IPS DF 6.9 (cell line): ENCODE measurements at regions not wholly inside any gene's neighbourhood (a gene's known extent, or its start where the extent isn't known, plus 50 kb on each side); places are given as distances from the start of the nearest gene placed in this dataset.

Source experiments
- DNase-seq: peaks from one replicate; pipeline ENCODE4 v3.0.0-alpha.2; 2013; ENCODE audit warnings: low read depth, low spot score
- H3K27ac ChIP-seq: one replicate; pipeline ENCODE4 v1.5.1; 2013; ENCODE audit warnings: low read length, control low read depth
- H3K27me3 ChIP-seq: 2 replicates; pipeline ENCODE4 v1.6.1; 2013; ENCODE audit warnings: mild to moderate bottlenecking, low read length; ENCODE audit not compliant: control insufficient read depth, insufficient read depth
- H3K36me3 ChIP-seq: 2 replicates; pipeline ENCODE4 v1.6.1; 2013; ENCODE audit warnings: low read length; ENCODE audit not compliant: control insufficient read depth, insufficient read depth
- H3K4me1 ChIP-seq: 2 replicates; pipeline ENCODE4 v1.6.1; 2013; ENCODE audit warnings: low read length; ENCODE audit not compliant: control insufficient read depth, insufficient read depth
- H3K4me3 ChIP-seq: 2 replicates; pipeline ENCODE4 v1.5.1; 2013; ENCODE audit warnings: mild to moderate bottlenecking, low read length
- H3K9me3 ChIP-seq: 2 replicates; pipeline ENCODE4 v1.6.1; 2013; ENCODE audit warnings: low read length, inconsistent platforms; ENCODE audit not compliant: control insufficient read depth, insufficient read depth
- WGBS: extraction: QIAGEN DNeasy Blood & Tissue Kit; methylation state at CpG from one replicate; pipeline ENCODE4 v1.1.7; 2013; ENCODE audit warnings: mixed read lengths, missing lambda C conversion rate; ENCODE audit not compliant: insufficient read length, insufficient coverage; 5-methylcytosine and 5-hydroxymethylcytosine counted together

- no CpG with 5 or more reads among the region's 1 CpG for WGBS
- H3K4me3 ChIP-seq: no peak overlapping the region
Observed at GRCh38 chr4:11132478-11132877, 296.2 kb downstream of the HS3ST1 start.

DNA sequence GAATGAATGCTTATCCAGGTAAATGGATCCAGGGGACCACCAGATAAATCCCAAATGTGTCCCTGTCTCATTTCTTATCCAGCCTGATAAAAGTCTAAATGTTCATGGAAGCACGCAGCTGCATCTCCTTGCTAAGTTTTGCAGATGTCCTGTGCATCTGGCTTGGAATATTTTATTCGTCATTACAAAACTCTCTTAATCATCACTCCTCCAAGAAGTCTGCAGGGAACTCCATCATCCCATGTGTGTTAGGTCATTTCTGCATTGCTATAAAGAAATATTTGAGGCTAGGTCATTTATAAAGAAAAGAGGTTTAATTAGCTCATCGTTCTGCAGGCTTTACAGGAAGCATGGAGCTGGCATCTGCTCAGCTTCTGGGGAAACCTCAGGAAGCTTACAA, 297.2 kb downstream of the HS3ST1 start:
- no peaks in the 10 kb centered on the region for H3K36me3 ChIP-seq
- H3K27ac ChIP-seq: no peak overlapping the region
- H3K27me3 ChIP-seq: no peaks in the 10 kb centered on the region
- no peaks in the 10 kb centered on the region for H3K4me1 ChIP-seq
- no peaks in the 10 kb centered on the region for H3K9me3 ChIP-seq
- DNase-seq: no peak
- no CpG with 5 or more reads among the region's 3 CpGs for WGBS
- H3K4me3 ChIP-seq: no peak overlapping the region

More at GRCh38 chr4:11132478-11132877, 296.2 kb downstream of the HS3ST1 start:
- no peak for DNase-seq
- no peak overlapping the region for H3K27ac ChIP-seq
- no peaks in the 10 kb centered on the region for H3K9me3 ChIP-seq
- H3K36me3 ChIP-seq: no peaks in the 10 kb centered on the region
- no peaks in the 10 kb centered on the region for H3K4me1 ChIP-seq
- H3K27me3 ChIP-seq: no peaks in the 10 kb centered on the region

- WGBS: no CpG with 5 or more reads among the region's 4 CpGs
- Histone ChIP-seq H3K4me3 (no peak overlapping the region), H3K9me3 (no peaks in the 10 kb centered on the region), H3K36me3 (no peaks in the 10 kb centered on the region), H3K27me3 (no peaks in the 10 kb centered on the region), H3K4me1 (no peaks in the 10 kb centered on the region), H3K27ac (no peak overlapping the region)
- no peak for DNase-seq
Observed at GRCh38 chr4:11130195-11130970, 298.3 kb downstream of the HS3ST1 start.

GRCh38 chr4:11120435-11120834, 308.3 kb downstream of the HS3ST1 start:
- WGBS: no CpG with 5 or more reads among the region's 2 CpGs
- peaks cover 2% of the 10 kb centered on the region; the same call in 1 of the 2 replicates for H3K4me1 ChIP-seq
- no peak overlapping the region for H3K4me3 ChIP-seq
- DNase-seq: no peak
- H3K27me3 ChIP-seq: no peaks in the 10 kb centered on the region
- H3K9me3 ChIP-seq: no peaks in the 10 kb centered on the region
- no peaks in the 10 kb centered on the region for H3K36me3 ChIP-seq
- no peak overlapping the region for H3K27ac ChIP-seq

DNA sequence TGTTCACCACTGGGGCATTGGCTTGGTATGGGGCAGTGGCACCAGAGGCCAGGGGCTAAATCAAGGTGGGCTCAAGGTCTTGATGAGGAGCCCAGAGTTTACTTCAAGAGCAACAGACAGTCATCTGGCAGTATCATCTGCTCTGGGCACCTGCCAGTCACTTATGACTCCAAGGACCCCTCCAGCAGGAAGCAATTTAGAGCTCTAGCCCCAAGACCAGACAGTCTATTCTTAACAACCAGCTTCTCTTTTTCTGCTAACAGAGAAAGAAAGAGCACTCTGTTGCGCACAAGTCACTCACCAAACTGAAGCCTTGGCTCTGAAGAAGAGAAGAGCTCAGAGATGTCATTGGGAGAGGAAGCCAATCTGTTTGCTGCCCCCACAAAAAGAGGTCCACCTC, 309.2 kb downstream of the HS3ST1 start:
- WGBS: no CpG with 5 or more reads among the region's 1 CpG
- H3K9me3 ChIP-seq: no peaks in the 10 kb centered on the region
- H3K27ac ChIP-seq: no peak overlapping the region
- H3K4me1 ChIP-seq: peaks cover 2% of the 10 kb centered on the region; the same call in 1 of the 2 replicates
- H3K36me3 ChIP-seq: no peaks in the 10 kb centered on the region
- no peak overlapping the region for H3K4me3 ChIP-seq
- no peaks in the 10 kb centered on the region for H3K27me3 ChIP-seq
- DNase-seq: no peak

DNA sequence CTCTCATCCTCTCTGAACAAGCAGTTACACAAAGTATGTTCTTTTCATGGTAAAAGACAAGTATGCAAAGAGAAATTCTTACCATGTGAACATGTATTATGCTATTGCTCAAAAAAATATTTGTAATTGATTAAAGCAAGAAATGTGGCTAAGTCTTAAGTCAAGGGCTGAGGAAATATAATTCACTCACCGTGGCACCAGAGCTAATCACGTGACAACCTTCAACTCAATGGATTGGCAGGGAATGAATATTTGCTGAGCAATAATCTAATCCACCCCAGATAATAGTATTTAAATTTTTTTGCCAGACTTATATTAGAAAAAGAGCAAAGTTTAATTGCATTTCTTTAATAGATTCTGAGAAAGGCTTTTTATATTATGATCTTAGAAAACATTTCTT, 310.2 kb downstream of the HS3ST1 start:
- Histone ChIP-seq H3K27me3 (no peaks in the 10 kb centered on the region), H3K27ac (no peak overlapping the region), H3K4me1 (peaks cover 2% of the 10 kb centered on the region; the same call in 1 of the 2 replicates), H3K9me3 (no peaks in the 10 kb centered on the region), H3K4me3 (no peak overlapping the region), H3K36me3 (no peaks in the 10 kb centered on the region)
- no CpG with 5 or more reads among the region's 2 CpGs for WGBS
- no peak for DNase-seq

DNA sequence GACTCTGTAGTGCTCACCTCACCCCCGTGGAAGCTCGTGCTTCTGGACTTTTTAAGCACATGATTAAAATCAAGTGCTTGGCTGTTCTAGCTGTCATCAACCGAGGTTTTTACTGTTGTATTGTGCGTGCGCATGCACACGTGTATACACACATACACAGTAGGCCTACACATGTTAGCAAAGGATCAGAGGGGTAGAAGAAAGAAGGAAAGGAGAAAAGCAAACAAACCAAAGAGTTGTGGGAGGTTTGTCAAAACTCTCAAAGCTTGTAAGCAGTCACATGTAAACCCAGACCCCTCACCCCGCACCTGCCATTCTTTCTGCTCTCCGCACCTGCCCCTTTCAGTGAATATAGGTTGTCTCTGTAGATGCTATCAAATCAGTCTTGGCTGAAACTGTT, 311.8 kb downstream of the HS3ST1 start:
- no peak overlapping the region for H3K4me3 ChIP-seq
- H3K36me3 ChIP-seq: no peaks in the 10 kb centered on the region
- DNase-seq: no peak
- H3K27ac ChIP-seq: no peak overlapping the region
- H3K4me1 ChIP-seq: peaks cover 2% of the 10 kb centered on the region; the same call in 1 of the 2 replicates
- H3K27me3 ChIP-seq: no peaks in the 10 kb centered on the region
- no CpG with 5 or more reads among the region's 8 CpGs for WGBS
- H3K9me3 ChIP-seq: no peaks in the 10 kb centered on the region

DNA sequence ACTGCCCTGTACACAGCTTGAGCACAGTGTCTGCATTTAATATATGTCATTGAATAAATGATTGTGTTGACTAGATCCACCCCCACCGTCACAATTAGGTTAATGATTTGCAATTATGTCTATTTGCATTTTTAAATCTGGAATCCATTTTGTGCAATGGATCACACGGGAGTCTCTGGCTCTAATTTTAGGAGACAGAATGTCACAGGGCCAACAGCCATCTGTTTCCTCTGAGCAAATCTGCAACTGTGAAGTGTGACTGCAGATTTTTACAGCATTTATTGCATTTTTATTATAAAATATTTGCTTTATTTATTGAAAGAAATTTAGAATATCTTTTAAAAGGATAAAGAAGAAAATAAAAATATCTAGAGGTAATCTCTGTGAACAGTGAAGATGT, 316.8 kb downstream of the HS3ST1 start:
- no peak for DNase-seq
- H3K27ac ChIP-seq: no peak overlapping the region
- H3K27me3 ChIP-seq: no peaks in the 10 kb centered on the region
- H3K4me3 ChIP-seq: no peak overlapping the region
- H3K4me1 ChIP-seq: peaks cover 2% of the 10 kb centered on the region; the same call in 1 of the 2 replicates
- H3K9me3 ChIP-seq: no peaks in the 10 kb centered on the region
- WGBS: no CpG with 5 or more reads among the region's 2 CpGs
- no peaks in the 10 kb centered on the region for H3K36me3 ChIP-seq

GRCh38 chr4:11111370-11111769, 317.3 kb downstream of the HS3ST1 start:
- Histone ChIP-seq H3K4me1 (no peaks in the 10 kb centered on the region), H3K36me3 (no peaks in the 10 kb centered on the region), H3K4me3 (no peak overlapping the region), H3K27me3 (no peaks in the 10 kb centered on the region), H3K9me3 (no peaks in the 10 kb centered on the region), H3K27ac (no peak overlapping the region)
- WGBS: no CpG with 5 or more reads among the region's 2 CpGs
- no peak for DNase-seq

DNA sequence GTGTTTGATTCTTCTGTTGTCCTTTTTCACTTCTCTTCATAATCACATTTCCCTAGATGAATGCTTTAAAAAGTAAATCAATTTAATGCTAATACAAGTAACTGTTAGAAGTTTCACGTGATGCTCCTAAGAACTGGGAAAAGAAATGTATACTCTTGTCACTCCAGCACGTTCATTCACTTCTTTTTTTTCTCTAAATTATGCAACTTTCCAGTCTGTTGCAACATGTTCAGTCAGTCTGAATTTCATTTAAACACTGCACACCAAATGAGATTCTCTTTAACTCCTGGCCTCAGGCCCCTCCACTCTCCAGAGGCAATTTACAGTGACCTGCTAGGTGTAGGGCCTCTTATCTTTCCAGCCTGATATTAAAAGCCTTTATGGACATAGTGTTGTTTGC, 321.9 kb downstream of the HS3ST1 start:
- WGBS: no CpG with 5 or more reads among the region's 2 CpGs
- no peak for DNase-seq
- Histone ChIP-seq H3K36me3 (no peaks in the 10 kb centered on the region), H3K27me3 (no peaks in the 10 kb centered on the region), H3K4me1 (no peaks in the 10 kb centered on the region), H3K4me3 (no peak overlapping the region), H3K27ac (no peak overlapping the region), H3K9me3 (no peaks in the 10 kb centered on the region)

GRCh38 chr4:11106190-11106589, 322.5 kb downstream of the HS3ST1 start:
- no peaks in the 10 kb centered on the region for H3K4me1 ChIP-seq
- no peak for DNase-seq
- no peaks in the 10 kb centered on the region for H3K27me3 ChIP-seq
- no peak overlapping the region for H3K27ac ChIP-seq
- no peaks in the 10 kb centered on the region for H3K36me3 ChIP-seq
- no peaks in the 10 kb centered on the region for H3K9me3 ChIP-seq
- H3K4me3 ChIP-seq: no peak overlapping the region
